ENCODE measurements at regions not wholly inside any gene's neighbourhood (a gene's known extent, or its start where the extent isn't known, plus 50 kb on each side); places are given as distances from the start of the nearest gene placed in this dataset.

DNA sequence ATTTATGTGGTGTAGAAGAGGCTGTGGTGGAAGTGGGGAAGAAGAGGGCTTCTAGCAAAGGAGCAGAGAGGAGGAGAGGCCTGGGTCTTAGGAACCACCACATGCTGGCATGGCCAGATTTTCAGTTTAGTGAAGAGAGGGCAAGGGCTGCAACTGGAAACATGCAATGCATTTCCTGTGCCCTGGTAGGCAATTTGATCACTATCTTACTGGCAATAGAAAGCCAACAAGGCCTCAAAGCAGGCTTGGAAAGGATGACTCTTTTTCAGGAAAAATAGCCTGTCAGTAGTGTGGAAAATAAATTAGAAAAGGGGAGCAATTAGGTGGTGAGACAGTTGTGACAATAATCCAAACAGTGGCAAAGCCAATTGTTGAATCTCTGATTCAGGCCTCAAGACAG lies 501.9 kb upstream of the ZFP42 start:
- TF ChIP-seq, protein P1, sequence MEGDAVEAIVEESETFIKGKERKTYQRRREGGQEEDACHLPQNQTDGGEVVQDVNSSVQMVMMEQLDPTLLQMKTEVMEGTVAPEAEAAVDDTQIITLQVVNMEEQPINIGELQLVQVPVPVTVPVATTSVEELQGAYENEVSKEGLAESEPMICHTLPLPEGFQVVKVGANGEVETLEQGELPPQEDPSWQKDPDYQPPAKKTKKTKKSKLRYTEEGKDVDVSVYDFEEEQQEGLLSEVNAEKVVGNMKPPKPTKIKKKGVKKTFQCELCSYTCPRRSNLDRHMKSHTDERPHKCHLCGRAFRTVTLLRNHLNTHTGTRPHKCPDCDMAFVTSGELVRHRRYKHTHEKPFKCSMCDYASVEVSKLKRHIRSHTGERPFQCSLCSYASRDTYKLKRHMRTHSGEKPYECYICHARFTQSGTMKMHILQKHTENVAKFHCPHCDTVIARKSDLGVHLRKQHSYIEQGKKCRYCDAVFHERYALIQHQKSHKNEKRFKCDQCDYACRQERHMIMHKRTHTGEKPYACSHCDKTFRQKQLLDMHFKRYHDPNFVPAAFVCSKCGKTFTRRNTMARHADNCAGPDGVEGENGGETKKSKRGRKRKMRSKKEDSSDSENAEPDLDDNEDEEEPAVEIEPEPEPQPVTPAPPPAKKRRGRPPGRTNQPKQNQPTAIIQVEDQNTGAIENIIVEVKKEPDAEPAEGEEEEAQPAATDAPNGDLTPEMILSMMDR (optimal IDR thresholded peaks at IDR 0.05 in 1 of 3, IDR thresholded peaks at IDR 0.05 in 1 of 3, conservative IDR thresholded peaks at IDR 0.05 in 1 of 3; ENCODE audit: extremely low read depth in 1 of 3, insufficient read depth in 2 of 3, low read length in 3 of 3), result no peak
- no peak for TF ChIP-seq EZH2 (IDR thresholded peaks at IDR 0.05; ENCODE audit: low read length)
